Left cardiac atrium (tissue), 4 donors: ENCODE measurements at regions not wholly inside any gene's neighbourhood (a gene's known extent, or its start where the extent isn't known, plus 50 kb on each side); places are given as distances from the start of the nearest gene placed in this dataset.

Source experiments
- ATAC-seq, 2 donors: fragments of 200-7000 bp; cut with Tn5 transposase; one replicate each; pipeline ENCODE4 v1.9.1; 2020; ENCODE audit warnings: mild to moderate bottlenecking in 2 of 2, moderate library complexity in 2 of 2
- DNase-seq: peaks from one replicate; pipeline ENCODE4 v3.0.0-alpha.2; 2020
- intact Hi-C, 2 donors: fragments of 100-400 bp; cut with DNase I; formaldehyde crosslinking; loops; one replicate each; pipeline versions ENCODE4 v1.14.1 to v1.15.1; 2022 to 2023
- donor health status: DM: no; HTN: yes; CAD: no.
- donor health status: DM: no; HTN: yes; CAD: no; lungs with severe emphysema.
- donor health status: DM: yes; HTN: yes; CAD: no.
- donor health status: Dilated cardiomyopathy.

DNA sequence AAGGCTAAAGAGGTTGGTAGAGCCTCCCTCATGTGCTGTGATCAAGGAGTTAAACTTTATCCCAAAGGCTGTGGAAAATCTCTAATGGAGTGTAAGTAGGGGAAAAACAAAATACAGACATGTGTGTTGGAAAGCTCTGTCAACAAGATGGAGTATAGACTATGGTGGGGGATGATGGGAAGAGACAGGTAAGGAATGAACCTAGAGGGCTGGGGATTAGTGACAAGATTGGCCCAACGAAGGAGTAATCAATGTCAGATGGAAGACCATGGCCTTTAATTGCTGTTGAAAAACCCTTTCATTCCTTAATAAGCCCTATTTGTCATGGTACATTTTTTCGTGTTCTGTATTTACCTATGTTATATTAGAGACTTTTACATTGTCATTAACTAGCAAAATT is 278.6 kb downstream of the SQOR start:
- intact Hi-C loops = no loop called here
- no peak for ATAC-seq
- DNase-seq = no peak

DNA sequence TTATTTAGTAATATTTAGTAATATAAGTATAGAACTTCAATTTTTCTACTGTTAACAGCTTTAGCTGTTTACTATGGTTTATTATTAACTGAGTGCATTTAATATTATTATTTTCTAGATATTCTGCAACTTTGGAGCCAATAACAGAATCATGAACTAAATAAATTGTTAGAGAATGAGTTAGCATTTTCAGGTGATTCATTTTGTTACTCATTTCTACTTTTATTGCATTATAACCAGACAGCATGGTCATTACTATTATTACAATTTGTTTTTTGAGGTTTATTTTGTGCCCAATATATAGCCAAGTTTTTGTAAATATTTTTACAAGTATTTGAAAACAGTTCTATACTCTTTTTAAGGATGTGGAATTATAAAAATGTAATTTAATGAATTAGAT is 279.6 kb downstream of the SQOR start:
- no peak for DNase-seq
- no peak for ATAC-seq
- intact Hi-C loops = no loop called here

DNA sequence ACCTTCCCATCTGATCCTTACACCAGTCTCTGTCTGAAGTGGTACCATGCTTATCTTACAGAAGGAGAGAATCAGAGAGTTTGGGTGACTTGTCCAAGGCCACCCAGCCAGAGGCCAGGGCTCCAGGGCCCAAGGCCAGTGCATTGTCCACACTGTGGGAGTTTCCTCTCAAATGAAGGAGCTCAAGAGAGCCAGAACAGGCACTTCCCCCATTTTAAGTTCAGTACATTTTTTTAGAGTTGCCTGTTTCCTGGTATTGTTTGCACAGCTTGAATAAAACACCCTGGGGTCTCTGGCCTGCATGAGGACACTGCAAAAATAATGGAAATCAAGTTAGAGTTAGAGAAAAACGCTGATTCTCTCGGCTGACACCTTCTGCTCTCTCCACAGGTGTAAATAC is 284.0 kb downstream of the SQOR start:
- DNase-seq (no peak), ATAC-seq (peak; percentile 27 to 50)
- intact Hi-C loops = no loop called here

GRCh38 chr15:45919806-45920205 is 285.0 kb downstream of the SQOR start:
- intact Hi-C loops = no loop called here
- ATAC-seq (peak; percentile 57 to 95), DNase-seq (peak; percentile 28)

DNA sequence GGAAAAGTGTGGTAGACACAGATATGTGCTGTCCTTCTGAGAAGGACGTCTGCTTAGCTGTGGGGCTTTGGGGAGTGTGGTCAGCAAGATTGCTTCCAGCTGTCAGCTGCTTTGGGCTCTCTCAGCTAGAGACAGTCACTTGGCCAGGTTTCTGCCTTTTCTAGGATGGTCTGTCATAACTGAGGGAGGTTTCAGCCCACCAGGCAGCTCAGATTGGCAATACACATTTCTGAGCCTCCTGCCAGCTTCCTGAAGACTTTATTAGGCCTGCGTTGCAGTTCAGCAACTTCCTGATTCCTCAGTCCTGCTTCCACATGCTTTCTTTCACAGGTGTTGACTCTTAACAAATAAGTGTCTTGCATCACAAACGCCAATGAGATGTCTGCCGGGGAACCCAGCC is 286.5 kb downstream of the SQOR start:
- no peak for ATAC-seq
- intact Hi-C loops = no loop called here
- no peak for DNase-seq

GRCh38 chr15:45921978-45922377 is 287.1 kb downstream of the SQOR start:
- ATAC-seq = no peak
- intact Hi-C loops = no loop called here
- DNase-seq = no peak

GRCh38 chr15:45941367-45941766 is 306.5 kb downstream of the SQOR start:
- ATAC-seq = no peak
- DNase-seq = no peak
- intact Hi-C loops = no loop called here

DNA sequence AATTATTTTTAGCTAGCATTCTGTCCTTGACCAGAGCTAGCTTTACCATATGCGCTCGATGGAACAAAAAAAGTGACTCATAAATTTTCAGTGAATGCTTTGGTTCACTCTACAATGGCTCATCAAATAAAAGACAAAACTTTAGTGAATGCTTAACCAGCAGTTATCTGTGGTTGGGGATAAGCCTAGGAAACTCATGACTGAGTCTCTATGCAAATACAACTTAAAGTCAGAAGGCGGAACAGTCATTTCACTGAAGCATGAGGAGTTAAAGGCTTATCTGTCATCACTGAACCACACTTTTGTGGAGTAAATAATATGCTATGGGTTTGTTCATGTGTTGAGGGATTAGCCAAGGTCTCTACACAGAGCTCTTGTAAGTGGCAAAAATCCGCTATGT is 308.4 kb downstream of the SQOR start:
- intact Hi-C loops = no loop called here
- ATAC-seq = no peak
- no peak for DNase-seq

DNA sequence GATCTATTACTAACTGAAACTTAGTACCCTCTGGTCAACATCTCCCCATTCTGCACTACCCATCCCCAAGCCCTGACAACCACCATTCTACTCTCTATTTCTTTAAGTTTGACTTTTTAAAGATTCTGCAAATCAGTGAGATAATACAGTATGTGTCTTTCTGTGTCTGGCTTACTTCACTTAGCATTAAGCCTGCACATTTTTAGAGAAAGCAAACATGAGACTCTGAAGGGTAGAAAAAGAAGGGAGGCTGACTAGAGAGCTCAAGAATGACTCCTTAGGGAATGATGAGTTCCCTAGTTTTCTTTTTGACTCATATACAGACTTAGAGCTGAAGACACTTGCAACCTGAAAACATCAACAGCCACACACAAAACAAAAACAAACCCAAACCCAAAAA is 311.3 kb downstream of the SQOR start:
- DNase-seq = no peak
- ATAC-seq = no peak
- intact Hi-C loops = no loop called here

GRCh38 chr15:45948181-45948621 is 313.4 kb downstream of the SQOR start:
- no peak for ATAC-seq
- intact Hi-C loops = no loop called here

DNA sequence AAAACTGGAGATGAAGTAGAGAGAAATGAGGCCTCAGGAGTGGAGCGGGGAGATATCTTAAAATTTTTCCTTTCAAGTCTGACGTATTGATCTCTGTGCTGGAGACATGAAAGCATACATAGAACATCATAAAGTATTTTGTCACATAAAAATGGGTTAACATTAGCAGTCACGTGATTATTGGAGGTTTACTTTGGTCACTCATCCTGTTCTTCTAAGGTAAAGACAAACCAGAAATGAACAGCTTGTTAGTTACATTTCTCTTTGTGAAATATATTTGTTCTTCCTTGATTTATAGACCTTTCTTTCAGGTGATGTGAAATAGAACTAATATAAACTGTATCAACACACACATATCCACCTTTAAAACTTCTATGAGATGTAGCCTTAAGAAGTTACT is 324.1 kb downstream of the SQOR start:
- no peak for ATAC-seq
- intact Hi-C loops = no loop called here

More at GRCh38 chr15:45948181-45948621, 313.4 kb downstream of the SQOR start:
- no peak for DNase-seq

GRCh38 chr15:45962733-45963132 is 327.9 kb downstream of the SQOR start:
- intact Hi-C loops = no loop called here
- DNase-seq (no peak), ATAC-seq (no peak)

More for the DNA sequence above, 324.1 kb downstream of the SQOR start:
- no peak for DNase-seq

DNA sequence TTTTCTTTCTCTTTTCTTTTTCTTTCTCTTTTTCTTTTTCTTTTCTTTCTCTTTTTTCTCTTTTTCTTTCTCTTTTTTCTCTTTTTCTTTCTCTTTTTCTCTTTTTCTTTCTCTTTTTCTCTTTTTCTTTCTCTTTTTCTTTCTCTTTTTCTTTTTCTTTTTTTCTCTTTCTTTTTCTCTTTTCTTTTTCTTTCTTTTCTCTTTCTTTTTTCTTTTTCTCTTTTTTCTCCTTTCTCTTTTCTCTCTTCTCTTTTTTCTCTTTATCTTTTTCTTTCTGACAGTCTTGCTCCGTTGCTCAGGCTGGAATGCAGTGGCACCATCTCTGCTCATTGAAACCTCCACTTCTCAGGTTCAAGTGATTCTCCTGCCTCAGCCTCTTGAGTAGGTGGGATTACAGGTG is 335.7 kb downstream of the SQOR start:
- ATAC-seq (no peak), DNase-seq (no peak)

GRCh38 chr15:45980366-45980765 is 345.5 kb downstream of the SQOR start:
- intact Hi-C loops = no loop called here
- ATAC-seq (no peak), DNase-seq (no peak)

More for the DNA sequence above, 335.7 kb downstream of the SQOR start:
- intact Hi-C loops = no loop called here

DNA sequence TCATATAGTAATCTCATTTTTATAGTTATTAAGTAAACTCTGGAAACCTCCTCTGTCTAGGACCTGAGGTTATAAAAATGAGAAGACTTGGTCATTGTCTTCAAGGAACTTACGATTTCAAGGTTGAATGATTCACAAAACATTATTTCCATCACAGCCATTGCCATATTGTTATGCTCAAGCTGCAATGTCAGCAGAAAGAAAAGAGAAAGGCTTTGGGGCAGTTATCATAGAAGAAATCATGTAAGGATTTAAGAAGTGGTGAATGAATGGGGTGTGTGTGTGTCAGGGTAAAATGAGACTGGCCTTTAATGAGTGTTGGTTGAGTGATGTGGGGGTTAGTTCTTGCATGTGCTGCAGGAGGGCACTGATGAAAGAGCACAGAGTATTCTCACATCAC is 346.8 kb downstream of the SQOR start:
- DNase-seq (no peak), ATAC-seq (no peak)
- intact Hi-C loops = no loop called here

GRCh38 chr15:45991863-45992262 is 357.0 kb downstream of the SQOR start:
- intact Hi-C loops = no loop called here
- ATAC-seq = no peak
- no peak for DNase-seq

DNA sequence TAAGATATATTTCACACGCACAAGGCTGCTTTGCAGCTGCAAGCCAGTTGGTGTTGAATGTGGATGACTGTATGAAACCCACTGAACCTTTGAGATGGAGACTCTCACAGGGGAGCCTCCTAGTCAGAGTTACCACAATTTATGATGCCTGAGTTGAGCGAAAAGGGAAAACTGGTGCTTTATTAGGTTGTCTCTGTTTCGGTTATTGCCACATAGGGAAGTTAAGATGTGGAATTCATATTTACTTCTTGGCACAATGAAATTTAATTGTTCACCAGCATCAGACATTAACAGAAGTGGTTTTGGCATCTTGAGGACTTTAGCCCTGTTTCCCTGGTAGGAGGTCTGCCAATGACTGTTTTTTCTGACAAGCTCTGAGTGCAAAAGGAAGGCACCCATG is 358.2 kb downstream of the SQOR start:
- DNase-seq = no peak
- intact Hi-C loops = no loop called here
- ATAC-seq = no peak

GRCh38 chr15:45993508-45993907 is 358.7 kb downstream of the SQOR start:
- ATAC-seq (no peak), DNase-seq (no peak)
- intact Hi-C loops = no loop called here

- intact Hi-C loops = no loop called here
- ATAC-seq (no peak), DNase-seq (no peak)
Measured at GRCh38 chr15:45995800-45996199, 361.0 kb downstream of the SQOR start.

DNA sequence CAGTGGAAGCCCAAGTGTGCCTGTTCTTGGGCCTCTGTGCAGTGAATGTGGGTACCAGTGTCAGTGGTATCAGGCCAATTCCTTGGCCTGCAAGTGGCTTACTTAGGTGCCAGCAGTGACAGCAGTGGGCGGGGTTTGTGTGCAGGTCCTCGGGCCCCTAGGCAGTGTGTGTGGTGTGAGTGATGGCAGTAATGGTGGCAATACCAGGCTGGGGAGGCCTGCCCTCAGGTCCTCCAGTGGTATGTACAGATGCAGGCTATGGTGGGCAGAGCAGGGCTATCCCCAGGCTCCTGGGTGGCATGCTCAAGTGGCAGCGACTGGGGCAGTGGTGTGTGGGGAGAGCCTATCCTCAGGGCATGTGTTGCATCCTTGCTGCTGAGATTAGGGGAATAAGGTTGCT is 379.7 kb downstream of the SQOR start:
- no peak for ATAC-seq
- intact Hi-C loops = no loop called here
- no peak for DNase-seq

DNA sequence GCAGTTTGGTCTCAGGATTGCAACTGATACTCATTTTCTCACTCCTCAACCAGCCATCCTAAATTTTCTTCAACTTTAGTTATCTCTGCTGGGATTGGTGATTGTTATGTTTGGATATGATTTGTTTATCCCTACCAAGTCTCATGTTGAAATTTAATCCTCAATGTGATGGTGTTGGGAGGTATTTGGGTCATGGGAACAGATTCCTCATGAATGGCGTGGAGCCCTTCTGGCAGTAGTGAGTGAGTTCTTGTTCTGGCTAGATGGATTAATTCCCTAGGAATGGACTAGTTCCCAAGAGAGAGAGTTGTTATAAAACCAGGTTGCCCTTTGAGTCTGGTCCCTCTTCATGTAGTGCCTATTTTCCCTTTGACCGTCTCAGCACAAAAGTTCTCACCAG is 399.9 kb downstream of the SQOR start:
- DNase-seq = no peak
- intact Hi-C loops = no loop called here
- peak; percentile 39 to 63 for ATAC-seq

- no peak for ATAC-seq
- intact Hi-C loops = no loop called here
- no peak for DNase-seq
Measured at GRCh38 chr15:46039703-46040102, 404.9 kb downstream of the SQOR start.
